H9 (cell line): ENCODE measurements at regions not wholly inside any gene's neighbourhood (a gene's known extent, or its start where the extent isn't known, plus 50 kb on each side); places are given as distances from the start of the nearest gene placed in this dataset.

Experiments used
- DNase-seq: peaks from one replicate; pipeline ENCODE4 v3.0.0-alpha.2; 2017
- H2AFZ ChIP-seq: one replicate; pipeline ENCODE4 v1.6.1; 2013; ENCODE audit warnings: mild to moderate bottlenecking, low read length, control low read depth, moderate library complexity
- H2AK5ac ChIP-seq: 2 replicates; pipeline ENCODE4 v1.6.1; 2013; ENCODE audit warnings: low read length, control low read depth, mixed read lengths; ENCODE audit not compliant: insufficient read length
- H2BK120ac ChIP-seq: one replicate; pipeline ENCODE4 v1.6.1; 2013; ENCODE audit warnings: low read depth, mild to moderate bottlenecking, low read length, control low read depth, inconsistent platforms; ENCODE audit not compliant: poor library complexity, severe bottlenecking
- H2BK12ac ChIP-seq: 2 replicates; pipeline ENCODE4 v1.6.1; 2013; ENCODE audit warnings: low read length, control low read depth, mixed read lengths, low read depth; ENCODE audit not compliant: insufficient read length
- H2BK15ac ChIP-seq: 2 replicates; pipeline ENCODE4 v1.6.1; 2013; ENCODE audit warnings: low read depth, low read length, control low read depth
- H2BK20ac ChIP-seq: one replicate; pipeline ENCODE4 v1.6.1; 2013; ENCODE audit warnings: low read depth, mild to moderate bottlenecking, low read length, control low read depth, inconsistent platforms; ENCODE audit not compliant: poor library complexity, severe bottlenecking
- H2BK5ac ChIP-seq: 2 replicates; pipeline ENCODE4 v1.6.1; 2013; ENCODE audit warnings: low read length, control low read depth, mixed read lengths; ENCODE audit not compliant: insufficient read length
- H3K14ac ChIP-seq: 2 replicates; pipeline ENCODE4 v1.6.1; 2013; ENCODE audit warnings: low read length, control low read depth; ENCODE audit not compliant: insufficient read depth
- H3K18ac ChIP-seq: 2 replicates; pipeline ENCODE4 v1.6.1; 2013; ENCODE audit warnings: low read depth, mild to moderate bottlenecking, mixed read lengths, low read length, control low read depth; ENCODE audit not compliant: insufficient read length
- H3K23ac ChIP-seq: 2 replicates; pipeline ENCODE4 v1.6.1; 2013; ENCODE audit warnings: low read length, control low read depth, mixed read lengths, low read depth; ENCODE audit not compliant: insufficient read length
- H3K23me2 ChIP-seq: 2 replicates; pipeline ENCODE4 v1.6.1; 2013; ENCODE audit warnings: low read depth, mild to moderate bottlenecking, mixed read lengths, low read length, control low read depth; ENCODE audit not compliant: insufficient read length, poor library complexity, severe bottlenecking
- H3K27ac ChIP-seq: 2 replicates; pipeline ENCODE4 v1.5.1; 2013; ENCODE audit warnings: low read length, control low read depth, mixed read lengths, low read depth; ENCODE audit not compliant: insufficient read length
- H3K27me3 ChIP-seq: 2 replicates; pipeline ENCODE4 v1.6.1; 2013; ENCODE audit warnings: low read length, control low read depth, inconsistent platforms; ENCODE audit not compliant: insufficient read depth
- H3K4ac ChIP-seq: 2 replicates; pipeline ENCODE4 v1.6.1; 2013; ENCODE audit warnings: low read depth, mild to moderate bottlenecking, control low read depth, inconsistent platforms, low read length, moderate library complexity
- H3K4me1 ChIP-seq: 2 replicates; pipeline ENCODE4 v1.6.1; 2013; ENCODE audit warnings: low read length, control low read depth, inconsistent platforms; ENCODE audit not compliant: insufficient read depth
- H3K4me2 ChIP-seq: 2 replicates; pipeline ENCODE4 v1.6.1; 2013; ENCODE audit warnings: low read length, control low read depth, mixed read lengths; ENCODE audit not compliant: insufficient read length, insufficient read depth
- H3K56ac ChIP-seq: 2 replicates; pipeline ENCODE4 v1.6.1; 2013; ENCODE audit warnings: low read depth, mild to moderate bottlenecking, mixed read lengths, low read length, control low read depth; ENCODE audit not compliant: insufficient read length
- H3K79me1 ChIP-seq: 2 replicates; pipeline ENCODE4 v1.6.1; 2013; ENCODE audit warnings: low read depth, mild to moderate bottlenecking, moderate library complexity, low read length, control low read depth, inconsistent platforms; ENCODE audit not compliant: insufficient read depth, poor library complexity, severe bottlenecking
- H3K79me2 ChIP-seq: 2 replicates; pipeline ENCODE4 v1.6.1; 2013; ENCODE audit warnings: low read length, control low read depth, inconsistent platforms; ENCODE audit not compliant: insufficient read depth
- H3K9ac ChIP-seq: 2 replicates; pipeline ENCODE4 v1.6.1; 2013; ENCODE audit warnings: low read length, control low read depth, mixed read lengths; ENCODE audit not compliant: insufficient read length; ENCODE audit errors: extremely low read depth
- H3K9me3 ChIP-seq: one replicate; pipeline ENCODE4 v1.6.1; 2013; ENCODE audit warnings: low read depth, low read length, inconsistent platforms; ENCODE audit not compliant: control insufficient read depth
- H3T11ph ChIP-seq: one replicate; pipeline ENCODE4 v1.6.1; 2013; ENCODE audit warnings: mild to moderate bottlenecking, low read length, control low read depth, inconsistent platforms
- H4K20me1 ChIP-seq: one replicate; pipeline ENCODE4 v1.6.1; 2013; ENCODE audit not compliant: control insufficient read depth, insufficient read length, insufficient read depth
- H4K5ac ChIP-seq: 2 replicates; pipeline ENCODE4 v1.6.1; 2013; ENCODE audit warnings: low read depth, mild to moderate bottlenecking, mixed read lengths, low read length, control low read depth; ENCODE audit not compliant: insufficient read length
- H4K8ac ChIP-seq: replicated peaks from 2 replicates; pipeline ENCODE4 v1.6.1; 2013; ENCODE audit warnings: low read length, control low read depth, mixed read lengths, low read depth; ENCODE audit not compliant: insufficient read length
- H4K91ac ChIP-seq: 2 replicates; pipeline ENCODE4 v1.6.1; 2013; ENCODE audit warnings: low read depth, mild to moderate bottlenecking, moderate library complexity, mixed read lengths, low read length, control low read depth; ENCODE audit not compliant: insufficient read length
- H3K27ac Mint-ChIP-seq, 3 experiments: 2 replicates in 2 of 3; 3 replicates in 1 of 3; pipeline ENCODE4 v1.8.0; 2020 to 2021; ENCODE audit warnings: mixed read lengths in 3 of 3, mild to moderate bottlenecking in 1 of 3, moderate library complexity in 1 of 3
- H3K27me3 Mint-ChIP-seq: 2 replicates; pipeline ENCODE4 v1.8.0; 2021; ENCODE audit warnings: low read depth, mild to moderate bottlenecking, moderate library complexity, mixed read lengths
- H3K36me3 Mint-ChIP-seq, 3 experiments: 2 replicates in 2 of 3; 3 replicates in 1 of 3; pipeline ENCODE4 v1.8.0; 2020 to 2021; ENCODE audit warnings: low read depth in 3 of 3, mixed read lengths in 3 of 3; ENCODE audit not compliant: insufficient read depth in 1 of 3
- H3K4me1 Mint-ChIP-seq, 2 experiments: 2 replicates each; pipeline ENCODE4 v1.8.0; 2020; ENCODE audit warnings: mixed read lengths in 2 of 2
- H3K4me3 Mint-ChIP-seq, 2 experiments: 2 replicates in 1 of 2; 3 replicates in 1 of 2; pipeline ENCODE4 v1.8.0; 2020 to 2021; ENCODE audit warnings: mild to moderate bottlenecking in 2 of 2, mixed read lengths in 2 of 2, moderate library complexity in 1 of 2
- H3K9me3 Mint-ChIP-seq, 2 experiments: 2 replicates in 1 of 2; 3 replicates in 1 of 2; pipeline ENCODE4 v1.8.0; 2020; ENCODE audit warnings: mild to moderate bottlenecking in 2 of 2, mixed read lengths in 2 of 2, moderate library complexity in 1 of 2
- WGBS: extraction: QIAGEN DNeasy Blood & Tissue Kit; methylation state at CpG from one replicate; pipeline ENCODE4 v1.1.7; 2013; ENCODE audit warnings: missing lambda C conversion rate, low lambda C conversion rate, mixed read lengths; ENCODE audit not compliant: insufficient read length; ENCODE audit errors: extremely low coverage; 5-methylcytosine and 5-hydroxymethylcytosine counted together
- TF ChIP-seq, protein P1 (sequence below): fragments of 200-600 bp; sonication (generic); conservative IDR thresholded peaks from 3 replicates; pipeline ENCODE4 v1.8.0; 2021; ENCODE audit warnings: antibody characterized with exemption, mild to moderate bottlenecking

DNA sequence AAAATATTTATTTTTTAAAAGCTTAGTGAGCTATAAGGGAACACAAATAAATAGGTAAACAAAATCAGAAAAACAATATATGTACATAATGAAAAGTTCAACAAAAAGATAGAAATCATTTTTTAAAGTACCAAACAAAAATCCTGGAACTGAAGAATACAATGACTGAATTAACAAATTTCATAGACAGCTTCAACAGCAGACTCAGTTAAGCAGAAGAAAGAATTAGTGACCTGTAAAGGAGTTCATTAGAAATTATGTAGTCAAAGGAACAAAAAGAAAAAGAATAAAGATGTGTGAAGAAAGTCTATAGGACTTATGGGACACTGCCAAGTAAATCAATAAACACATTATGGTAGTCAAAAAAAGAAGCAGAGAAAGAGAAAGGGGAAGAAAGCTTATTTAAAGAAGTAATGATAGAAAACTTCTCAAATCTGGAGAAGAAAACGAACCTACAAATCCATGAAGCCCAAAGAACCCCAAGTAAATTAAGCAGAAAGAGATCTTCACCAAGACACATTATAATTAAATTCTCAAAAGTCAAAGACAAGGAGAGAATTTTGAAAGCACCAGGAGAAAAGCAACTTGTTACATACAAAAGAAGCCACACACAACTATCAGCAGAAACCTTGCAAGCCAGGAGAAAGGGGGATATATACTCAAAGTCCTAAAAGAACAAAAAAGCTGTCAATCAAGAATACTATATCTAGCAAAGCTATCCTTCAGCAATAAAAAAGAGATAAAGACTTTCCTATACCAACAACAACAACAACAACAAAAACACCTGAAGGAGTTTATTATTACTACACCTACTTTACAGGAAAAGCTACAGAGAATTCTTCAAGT is 338.9 kb downstream of the PTTG2 start:
- Histone ChIP-seq H2BK12ac (no peak overlapping the region), H3K9ac (no peak overlapping the region), H3K27me3 (no peaks in the 10 kb centered on the region), H3K79me2 (no peaks in the 10 kb centered on the region), H2BK15ac (no peak overlapping the region), H3K23ac (no peak overlapping the region), H3K14ac (no peak overlapping the region), H3T11ph (no peak overlapping the region), H4K20me1 (no peaks in the 10 kb centered on the region), H4K5ac (no peak overlapping the region), H3K79me1 (no peaks in the 10 kb centered on the region), H3K4ac (no peak overlapping the region), H3K9me3 (no peaks in the 10 kb centered on the region), H3K23me2 (no peaks in the 10 kb centered on the region), H3K27ac (no peak overlapping the region), H2BK5ac (no peak overlapping the region), H3K18ac (no peak overlapping the region), H3K56ac (no peak overlapping the region), H2BK120ac (no peak overlapping the region), H2AFZ (no peak overlapping the region), H3K4me2 (no peak overlapping the region), H4K91ac (no peak overlapping the region), H4K8ac (no peak overlapping the region), H3K4me1 (no peaks in the 10 kb centered on the region), H2AK5ac (no peak overlapping the region), H2BK20ac (no peak overlapping the region)
- WGBS = no CpG with 5 or more reads among the region's 1 CpG
- no peaks in the 10 kb centered on the region for H3K4me1 Mint-ChIP-seq
- no peak for DNase-seq
- no peaks in the 10 kb centered on the region; the same call in 1 of the 2 replicates for H3K27me3 Mint-ChIP-seq
- peaks cover 0 to 25% (median 6%) of the 10 kb centered on the region in 3 experiments; a peak in 6 of 7 replicates for H3K36me3 Mint-ChIP-seq
- peaks cover 27 to 32% of the 10 kb centered on the region in 2 experiments for H3K9me3 Mint-ChIP-seq
- H3K4me3 Mint-ChIP-seq = no peak overlapping the region
- no peak overlapping the region for H3K27ac Mint-ChIP-seq
- TF ChIP-seq, protein P1, sequence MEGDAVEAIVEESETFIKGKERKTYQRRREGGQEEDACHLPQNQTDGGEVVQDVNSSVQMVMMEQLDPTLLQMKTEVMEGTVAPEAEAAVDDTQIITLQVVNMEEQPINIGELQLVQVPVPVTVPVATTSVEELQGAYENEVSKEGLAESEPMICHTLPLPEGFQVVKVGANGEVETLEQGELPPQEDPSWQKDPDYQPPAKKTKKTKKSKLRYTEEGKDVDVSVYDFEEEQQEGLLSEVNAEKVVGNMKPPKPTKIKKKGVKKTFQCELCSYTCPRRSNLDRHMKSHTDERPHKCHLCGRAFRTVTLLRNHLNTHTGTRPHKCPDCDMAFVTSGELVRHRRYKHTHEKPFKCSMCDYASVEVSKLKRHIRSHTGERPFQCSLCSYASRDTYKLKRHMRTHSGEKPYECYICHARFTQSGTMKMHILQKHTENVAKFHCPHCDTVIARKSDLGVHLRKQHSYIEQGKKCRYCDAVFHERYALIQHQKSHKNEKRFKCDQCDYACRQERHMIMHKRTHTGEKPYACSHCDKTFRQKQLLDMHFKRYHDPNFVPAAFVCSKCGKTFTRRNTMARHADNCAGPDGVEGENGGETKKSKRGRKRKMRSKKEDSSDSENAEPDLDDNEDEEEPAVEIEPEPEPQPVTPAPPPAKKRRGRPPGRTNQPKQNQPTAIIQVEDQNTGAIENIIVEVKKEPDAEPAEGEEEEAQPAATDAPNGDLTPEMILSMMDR = no peak
